ENCODE measurements at regions not wholly inside any gene's neighbourhood (a gene's known extent, or its start where the extent isn't known, plus 50 kb on each side); places are given as distances from the start of the nearest gene placed in this dataset.
A peak's percentile ranks its signal among the peaks of the same experiment; 100 is the strongest.

DNA sequence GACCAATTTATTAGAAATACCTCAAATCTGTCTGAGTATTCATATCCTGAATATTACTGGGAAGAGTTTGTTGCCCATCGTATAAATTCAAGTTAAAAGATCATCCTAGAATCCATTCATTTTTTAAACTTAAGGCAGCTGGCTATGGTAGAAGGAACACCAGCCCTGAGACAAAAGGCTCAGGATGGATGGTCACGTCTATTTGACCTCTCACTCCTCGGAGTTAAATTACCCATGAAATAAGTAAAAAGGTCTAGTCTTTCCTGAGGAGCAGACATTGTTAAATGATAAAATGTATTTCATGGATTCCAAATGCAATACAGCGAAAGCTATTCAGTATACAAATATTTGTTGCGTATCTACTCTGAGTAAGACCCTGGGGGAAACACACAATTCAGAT, 826.0 kb upstream of the LRATD1 start:
- H3K4me1 Mint-ChIP-seq (ENCODE audit: low read depth) = no peaks in the 10 kb centered on the region
- no peaks in the 10 kb centered on the region for H3K27me3 Mint-ChIP-seq (ENCODE audit: insufficient read depth)
- H3K9me3 Mint-ChIP-seq = no peaks in the 10 kb centered on the region; the same call in none of the 2 replicates
- no peak overlapping the region for H3K4me3 Mint-ChIP-seq
- TF ChIP-seq, protein P1, sequence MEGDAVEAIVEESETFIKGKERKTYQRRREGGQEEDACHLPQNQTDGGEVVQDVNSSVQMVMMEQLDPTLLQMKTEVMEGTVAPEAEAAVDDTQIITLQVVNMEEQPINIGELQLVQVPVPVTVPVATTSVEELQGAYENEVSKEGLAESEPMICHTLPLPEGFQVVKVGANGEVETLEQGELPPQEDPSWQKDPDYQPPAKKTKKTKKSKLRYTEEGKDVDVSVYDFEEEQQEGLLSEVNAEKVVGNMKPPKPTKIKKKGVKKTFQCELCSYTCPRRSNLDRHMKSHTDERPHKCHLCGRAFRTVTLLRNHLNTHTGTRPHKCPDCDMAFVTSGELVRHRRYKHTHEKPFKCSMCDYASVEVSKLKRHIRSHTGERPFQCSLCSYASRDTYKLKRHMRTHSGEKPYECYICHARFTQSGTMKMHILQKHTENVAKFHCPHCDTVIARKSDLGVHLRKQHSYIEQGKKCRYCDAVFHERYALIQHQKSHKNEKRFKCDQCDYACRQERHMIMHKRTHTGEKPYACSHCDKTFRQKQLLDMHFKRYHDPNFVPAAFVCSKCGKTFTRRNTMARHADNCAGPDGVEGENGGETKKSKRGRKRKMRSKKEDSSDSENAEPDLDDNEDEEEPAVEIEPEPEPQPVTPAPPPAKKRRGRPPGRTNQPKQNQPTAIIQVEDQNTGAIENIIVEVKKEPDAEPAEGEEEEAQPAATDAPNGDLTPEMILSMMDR (IDR thresholded peaks at IDR 0.05) = no peak
- H3K36me3 Mint-ChIP-seq (ENCODE audit: low read depth) = no peaks in the 10 kb centered on the region
- no peak overlapping the region for H3K27ac Mint-ChIP-seq
- no peak for DNase-seq

DNA sequence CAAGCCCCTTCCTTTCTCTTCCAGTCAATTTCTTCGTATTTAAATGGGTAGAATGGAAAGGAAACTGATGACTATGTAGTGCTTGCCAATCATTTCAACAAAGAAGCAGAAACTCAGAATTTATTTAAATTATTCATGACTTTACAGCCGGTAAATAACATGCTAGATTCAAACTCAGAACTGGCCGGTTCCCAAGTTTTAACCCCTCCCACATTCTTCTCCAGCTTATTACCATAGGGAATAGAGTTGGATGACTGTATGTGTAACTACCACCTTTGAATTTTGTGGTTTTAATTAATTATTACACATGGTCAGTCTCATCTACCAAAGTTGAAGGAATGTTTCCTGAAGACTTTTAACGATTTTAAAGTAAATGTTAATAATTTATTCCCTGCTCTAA, 819.3 kb upstream of the LRATD1 start:
- Mint-ChIP-seq H3K9me3 (no peaks in the 10 kb centered on the region; the same call in 1 of the 2 replicates), H3K27me3 (ENCODE audit: insufficient read depth) (no peaks in the 10 kb centered on the region), H3K4me3 (no peak overlapping the region), H3K36me3 (ENCODE audit: low read depth) (no peaks in the 10 kb centered on the region), H3K27ac (no peak overlapping the region), H3K4me1 (ENCODE audit: low read depth) (no peaks in the 10 kb centered on the region)
- no peak for DNase-seq
- TF ChIP-seq, protein P1 (IDR thresholded peaks at IDR 0.05) = no peak

DNA sequence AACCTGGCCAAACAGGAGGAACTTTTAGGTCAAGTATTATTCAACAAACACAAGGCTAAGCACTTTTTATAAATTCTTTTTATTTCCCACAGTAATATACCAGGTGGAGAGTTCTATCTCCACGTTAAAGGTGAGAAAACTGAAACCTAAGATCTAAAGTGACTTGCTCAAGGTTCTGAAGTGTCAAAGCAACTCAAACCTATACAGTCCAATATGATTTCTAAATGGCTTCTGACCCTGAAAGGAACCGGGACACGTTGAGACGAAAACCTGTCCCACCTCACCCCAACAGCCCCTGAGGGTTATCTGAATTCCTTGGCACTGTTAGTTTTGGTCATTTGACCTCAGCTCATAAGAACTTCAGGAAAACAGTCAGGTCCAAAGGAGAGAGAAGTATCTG, 814.5 kb upstream of the LRATD1 start:
- TF ChIP-seq, protein P1 (IDR thresholded peaks at IDR 0.05) = no peak
- H3K4me3 Mint-ChIP-seq = no peak overlapping the region
- no peak for DNase-seq
- no peaks in the 10 kb centered on the region for H3K4me1 Mint-ChIP-seq (ENCODE audit: low read depth)
- H3K27me3 Mint-ChIP-seq (ENCODE audit: insufficient read depth) = no peaks in the 10 kb centered on the region
- no peaks in the 10 kb centered on the region for H3K9me3 Mint-ChIP-seq
- no peaks in the 10 kb centered on the region for H3K36me3 Mint-ChIP-seq (ENCODE audit: low read depth)
- no peak overlapping the region for H3K27ac Mint-ChIP-seq

DNA sequence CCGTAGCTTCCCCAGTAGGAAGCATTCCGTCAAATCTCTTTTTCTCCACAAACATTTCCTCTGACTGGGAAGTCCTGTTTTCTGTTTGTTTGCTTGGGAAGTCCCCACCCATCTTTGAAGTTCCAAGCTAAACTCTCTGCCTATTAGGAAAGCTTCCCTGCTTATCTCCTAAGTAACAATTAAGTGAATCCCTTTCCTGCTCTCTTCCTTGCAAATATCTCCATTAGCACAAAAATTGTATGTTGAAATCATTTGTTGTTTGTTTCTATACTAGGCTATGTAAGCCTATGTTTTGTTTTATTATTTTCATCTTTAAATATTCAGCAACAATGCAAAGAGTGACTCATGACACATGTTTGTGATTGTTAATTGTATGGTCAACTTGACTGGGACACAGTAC, 812.6 kb upstream of the LRATD1 start:
- Mint-ChIP-seq H3K4me1 (ENCODE audit: low read depth) (no peaks in the 10 kb centered on the region), H3K27ac (no peak overlapping the region), H3K9me3 (peaks cover 5% of the 10 kb centered on the region; the same call in 1 of the 2 replicates), H3K36me3 (ENCODE audit: low read depth) (no peaks in the 10 kb centered on the region), H3K4me3 (no peak overlapping the region), H3K27me3 (ENCODE audit: insufficient read depth) (no peaks in the 10 kb centered on the region)
- TF ChIP-seq, protein P1 (IDR thresholded peaks at IDR 0.05) = no peak
- DNase-seq = no peak

GRCh38 chr2:13821255-13821880, 811.1 kb upstream of the LRATD1 start:
- TF ChIP-seq, protein P1 (IDR thresholded peaks at IDR 0.05) = no peak
- H3K36me3 Mint-ChIP-seq (ENCODE audit: low read depth) = no peaks in the 10 kb centered on the region
- H3K9me3 Mint-ChIP-seq = peaks cover 5% of the 10 kb centered on the region
- no peaks in the 10 kb centered on the region for H3K27me3 Mint-ChIP-seq (ENCODE audit: insufficient read depth)
- no peaks in the 10 kb centered on the region for H3K4me1 Mint-ChIP-seq (ENCODE audit: low read depth)
- no peak overlapping the region for H3K27ac Mint-ChIP-seq
- H3K4me3 Mint-ChIP-seq = no peak overlapping the region
- DNase-seq = peak; percentile 1
